HG03558 (cell line): ENCODE measurements at regions not wholly inside any gene's neighbourhood (a gene's known extent, or its start where the extent isn't known, plus 50 kb on each side); places are given as distances from the start of the nearest gene placed in this dataset.

Source experiments
- ATAC-seq: cut with Tn5 transposase; IDR thresholded peaks from one replicate; pipeline ENCODE4 v1.9.1; 2021; ENCODE audit warnings: moderate number of reproducible peaks; ENCODE audit not compliant: unreplicated experiment; ENCODE audit errors: extremely low read depth

DNA sequence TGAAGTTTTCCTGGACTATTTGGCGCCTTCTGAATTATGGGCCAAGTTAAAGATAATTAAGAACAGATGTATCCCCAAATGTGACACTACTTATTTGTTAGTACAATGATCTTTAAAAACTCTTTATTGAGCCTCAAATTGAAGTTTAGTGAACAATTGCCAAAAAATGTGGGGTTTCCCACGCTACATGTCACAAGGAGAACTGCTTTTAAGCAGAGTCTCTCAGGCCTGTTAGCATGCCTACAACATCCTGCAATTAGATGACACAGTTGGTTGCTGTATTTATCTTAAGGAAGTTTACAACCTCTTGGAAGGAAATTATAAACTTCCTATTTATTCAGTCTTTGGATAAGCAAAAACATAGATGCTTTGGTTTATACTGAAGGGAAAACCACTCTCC, 733.0 kb downstream of the TNS3 start:
- no peak for ATAC-seq

- ATAC-seq, result no peak
These were observed 733.6 kb downstream of the TNS3 start for GRCh38 chr7:46848311-46848710.

- no peak for ATAC-seq
These were observed 734.8 kb downstream of the TNS3 start for GRCh38 chr7:46847126-46847525.

DNA sequence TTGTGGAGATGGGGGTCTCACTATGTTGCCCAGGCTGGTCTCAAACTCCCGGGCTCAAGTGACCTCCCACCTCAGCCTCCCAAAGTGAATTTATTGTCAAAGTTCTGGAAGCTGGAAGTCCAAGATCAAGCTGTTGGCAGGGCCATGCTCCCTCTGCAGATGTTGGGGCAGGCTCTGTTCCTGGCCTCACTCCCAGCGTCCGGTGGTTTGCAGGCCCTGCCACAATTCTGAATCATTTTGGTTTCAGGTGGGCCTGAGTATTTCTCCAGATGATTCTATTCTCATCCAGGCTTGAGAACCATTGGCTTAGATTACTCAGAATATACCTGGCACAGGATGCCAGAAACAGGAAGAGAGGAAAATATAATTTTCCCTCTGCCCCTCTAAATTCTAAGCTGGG, 737.4 kb downstream of the TNS3 start:
- ATAC-seq, result no peak

GRCh38 chr7:46841248-46841647, 740.7 kb downstream of the TNS3 start:
- ATAC-seq, result no peak

- no peak for ATAC-seq
These were observed 742.3 kb downstream of the TNS3 start for GRCh38 chr7:46839651-46840050.

- ATAC-seq, result no peak
These were observed 743.4 kb downstream of the TNS3 start for GRCh38 chr7:46838463-46838862.

DNA sequence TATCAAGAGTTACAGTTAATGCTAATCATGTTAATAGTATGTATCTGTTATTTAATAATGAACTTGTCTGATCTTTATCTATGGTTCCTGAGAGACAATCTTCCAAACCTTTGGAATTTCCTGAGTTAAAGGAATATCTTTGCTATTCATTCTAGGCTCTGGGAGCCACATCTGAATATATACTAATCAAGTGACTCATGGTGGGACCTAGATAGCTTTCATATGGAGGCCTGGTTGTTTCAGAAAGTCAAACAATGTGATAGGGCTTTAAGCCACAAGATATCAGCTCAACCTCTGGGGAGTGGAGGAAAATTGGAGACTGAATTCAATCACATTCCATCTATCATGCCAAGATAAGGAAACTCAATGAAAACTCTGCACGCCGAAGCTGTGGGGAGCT, 746.4 kb downstream of the TNS3 start:
- no peak for ATAC-seq

DNA sequence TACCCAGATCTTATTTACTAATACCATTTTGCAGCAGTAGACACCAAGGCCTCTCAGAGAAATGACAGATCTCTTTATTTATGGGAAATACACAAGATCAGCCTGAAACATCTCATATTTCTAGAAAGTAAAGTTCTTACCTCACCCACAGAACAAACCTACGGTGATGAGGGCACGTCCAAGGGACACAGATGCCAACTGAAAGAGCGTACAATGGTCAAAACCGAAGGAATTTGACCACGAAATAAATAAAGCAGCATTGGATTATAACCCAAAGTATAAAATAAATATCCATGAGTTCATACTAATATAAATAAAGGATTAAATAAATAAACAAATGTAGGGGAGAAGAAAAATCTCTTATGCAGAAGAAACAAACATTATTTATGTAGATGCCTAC, 747.0 kb downstream of the TNS3 start:
- no peak for ATAC-seq

DNA sequence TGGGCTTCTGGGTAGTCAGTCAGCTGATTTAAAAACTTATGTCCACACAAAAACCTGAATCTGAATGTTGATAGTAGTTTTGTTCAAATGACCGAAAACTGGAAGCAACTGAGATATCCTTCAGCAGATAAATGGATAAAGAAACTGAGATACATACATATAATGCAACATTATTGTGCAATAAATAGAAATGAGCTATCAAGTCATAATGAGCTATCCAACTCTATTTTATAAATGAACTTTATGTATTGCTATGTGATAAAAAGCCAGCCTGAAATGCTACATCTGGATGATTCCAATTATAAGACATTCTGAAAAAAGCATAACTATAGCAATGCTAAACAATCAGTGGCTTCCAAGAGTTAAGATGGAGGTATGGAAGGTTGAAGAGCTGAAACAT, 748.7 kb downstream of the TNS3 start:
- no peak for ATAC-seq

DNA sequence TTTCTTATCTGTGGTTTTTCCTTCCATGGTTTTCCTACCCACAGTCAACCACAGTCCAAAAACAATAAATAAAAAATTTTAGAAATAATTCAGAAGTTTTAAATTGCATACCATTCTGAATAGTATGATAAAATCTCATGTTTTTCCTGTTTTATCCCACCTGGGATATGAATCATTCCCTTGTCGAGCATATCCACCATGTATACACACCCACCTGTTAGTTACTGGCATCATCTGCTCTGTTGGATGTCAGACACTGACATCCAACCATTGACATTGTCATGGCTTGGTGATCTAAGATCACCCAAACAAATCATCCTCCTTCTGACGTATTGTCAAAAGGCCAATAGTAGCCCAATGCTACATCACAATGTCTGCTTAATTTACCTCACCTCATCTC, 749.8 kb downstream of the TNS3 start:
- ATAC-seq, result no peak

DNA sequence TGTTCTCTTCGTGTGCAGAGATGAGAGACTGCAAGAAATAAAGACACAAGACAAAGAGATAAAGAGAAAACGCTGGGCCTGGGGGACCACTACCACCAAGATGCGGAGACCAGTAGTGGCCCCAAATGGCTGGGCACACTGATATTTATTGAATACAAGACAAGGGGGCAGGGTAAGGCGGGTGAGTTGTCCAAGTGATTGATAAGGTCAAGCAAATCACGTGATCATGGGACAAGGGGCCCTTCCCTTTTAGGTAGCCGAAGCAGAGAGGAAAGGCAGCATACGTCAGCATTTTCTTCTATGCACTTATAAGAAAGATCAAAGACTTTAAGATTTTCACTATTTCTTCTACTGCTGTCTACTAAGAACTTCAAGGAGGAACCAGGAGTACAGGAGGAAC, 762.1 kb downstream of the TNS3 start:
- no peak for ATAC-seq

GRCh38 chr7:46814516-46815250, 767.2 kb downstream of the TNS3 start:
- ATAC-seq, result no peak

DNA sequence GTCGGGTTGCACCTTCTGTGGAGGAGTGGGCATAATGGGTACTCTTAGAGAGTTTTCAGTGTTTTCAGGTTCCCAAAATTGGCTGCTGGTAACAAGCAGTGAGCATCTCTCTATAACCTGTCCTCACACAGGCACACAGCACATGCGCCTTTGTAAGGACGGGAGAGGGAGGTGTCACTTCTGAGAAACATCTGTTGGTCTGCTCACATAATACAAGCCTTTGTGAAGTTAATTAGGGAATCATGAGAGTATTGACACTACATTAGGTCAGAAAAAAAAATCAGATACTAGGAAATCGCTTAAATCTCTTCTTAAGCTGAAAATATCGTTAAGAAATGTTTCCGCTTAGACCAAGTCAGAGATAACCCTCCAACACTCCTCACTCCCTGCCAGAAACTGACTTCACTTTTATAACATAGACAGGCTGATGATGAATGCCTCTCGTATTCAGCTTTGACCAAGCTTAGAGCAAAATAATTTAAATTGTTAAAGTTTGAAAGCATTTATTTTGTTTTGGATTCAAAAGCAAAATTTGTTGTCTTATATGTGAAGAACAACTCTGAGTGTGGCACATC, 769.7 kb downstream of the TNS3 start:
- no peak for ATAC-seq

- no peak for ATAC-seq
These were observed 770.4 kb downstream of the TNS3 start for GRCh38 chr7:46811529-46811928.

GRCh38 chr7:46810986-46811385, 770.9 kb downstream of the TNS3 start:
- no peak for ATAC-seq

DNA sequence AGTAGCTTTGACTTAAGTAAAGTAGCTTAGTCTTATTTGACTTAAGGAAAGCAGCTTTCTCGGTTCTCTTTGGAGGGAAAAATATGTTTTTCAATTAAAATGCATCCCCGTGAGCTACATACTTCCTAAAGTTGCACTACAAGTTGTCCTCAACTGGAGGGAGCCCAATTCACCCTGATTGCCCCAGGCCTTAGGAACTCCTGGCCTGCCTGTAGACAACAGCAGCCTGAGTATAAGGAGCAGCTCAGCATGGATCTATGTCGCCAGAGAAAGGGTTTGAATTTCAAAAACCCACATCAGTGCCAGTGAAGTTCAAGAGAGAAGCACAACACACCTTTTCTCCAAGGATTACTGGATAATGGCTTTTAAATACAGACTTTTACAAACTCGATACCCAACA, 772.0 kb downstream of the TNS3 start:
- ATAC-seq, result no peak

GRCh38 chr7:46806856-46807255, 775.1 kb downstream of the TNS3 start:
- ATAC-seq, result no peak

GRCh38 chr7:46802479-46802878, 779.4 kb downstream of the TNS3 start:
- no peak for ATAC-seq

DNA sequence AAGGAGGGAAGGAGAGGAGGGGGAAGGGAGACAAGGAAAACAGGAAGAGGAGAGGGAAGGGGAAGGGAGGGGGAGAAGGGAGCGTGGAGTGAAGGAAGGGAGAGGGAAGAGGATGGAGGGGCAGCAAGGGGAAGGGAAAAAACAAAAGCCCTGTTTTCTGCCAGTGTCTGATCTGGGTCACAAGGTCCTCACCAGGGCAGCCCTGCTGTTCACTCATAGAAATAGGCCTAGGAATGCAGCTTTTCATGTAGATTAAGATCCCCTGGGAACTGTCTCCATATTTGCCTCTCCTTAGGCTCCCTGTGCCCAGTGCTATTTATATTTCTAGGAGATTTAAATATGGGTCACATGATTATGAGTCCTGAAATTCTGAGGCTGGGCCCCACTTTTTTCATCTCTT, 790.7 kb downstream of the TNS3 start:
- ATAC-seq, result no peak

DNA sequence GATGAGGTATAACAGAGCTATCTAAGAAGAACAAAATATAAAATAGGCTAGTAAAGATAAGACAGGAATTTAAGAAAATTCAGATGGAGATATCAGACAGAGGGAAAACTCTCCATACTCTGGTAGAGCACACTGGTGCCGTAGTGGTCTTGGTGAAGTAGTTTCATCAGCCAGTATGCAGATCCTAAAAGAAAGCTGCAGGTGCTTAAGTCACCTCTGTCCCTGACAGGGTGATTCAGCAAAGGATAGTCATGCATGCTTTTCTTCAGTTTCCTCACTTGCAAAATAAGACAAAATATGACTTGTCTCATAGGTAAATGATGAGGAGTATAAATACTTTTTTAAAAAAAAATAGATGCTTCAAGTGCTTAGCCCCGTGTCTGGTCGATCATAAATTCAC, 794.9 kb downstream of the TNS3 start:
- ATAC-seq, result no peak

DNA sequence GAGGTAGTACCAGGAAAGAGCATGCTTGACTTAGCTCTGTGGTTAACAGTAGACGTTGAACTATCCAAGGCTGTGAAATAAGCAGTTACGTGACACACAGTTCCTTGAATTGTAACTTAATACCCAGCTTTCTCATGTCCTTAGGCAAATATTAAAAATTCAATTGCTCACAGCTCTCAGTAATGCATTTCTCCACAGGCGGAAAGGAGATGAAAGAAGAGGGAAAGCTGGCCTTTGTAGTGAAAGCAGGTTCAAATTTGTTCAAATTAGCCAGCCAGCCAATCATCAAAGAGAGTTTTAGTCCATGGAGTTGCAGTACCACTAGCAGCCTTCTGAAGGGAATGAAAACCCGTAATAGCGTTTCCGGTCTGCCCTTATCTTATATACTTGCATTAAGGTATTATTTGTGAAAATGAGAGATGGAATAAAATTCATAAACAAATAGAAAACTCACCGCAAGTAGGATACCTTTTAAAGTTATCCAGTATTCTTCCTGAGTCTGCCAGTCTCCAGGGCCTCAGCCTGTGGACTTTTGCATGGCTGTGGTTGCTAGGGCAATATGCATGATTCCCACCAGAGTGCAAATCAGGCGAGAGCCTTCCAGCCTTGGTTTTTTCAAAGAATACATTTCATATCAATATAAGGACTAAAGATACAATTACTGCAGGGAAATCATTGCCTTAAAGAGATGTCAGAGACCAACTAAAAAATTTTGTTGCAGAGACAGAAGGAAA, 795.5 kb downstream of the TNS3 start:
- ATAC-seq, result no peak
